HG02870 (cell line): ENCODE measurements at regions not wholly inside any gene's neighbourhood (a gene's known extent, or its start where the extent isn't known, plus 50 kb on each side); places are given as distances from the start of the nearest gene placed in this dataset.

Source experiments
- ATAC-seq: cut with Tn5 transposase; IDR thresholded peaks from one replicate; pipeline ENCODE4 v1.9.1; 2021; ENCODE audit warnings: mild to moderate bottlenecking, moderate library complexity; ENCODE audit not compliant: unreplicated experiment

DNA sequence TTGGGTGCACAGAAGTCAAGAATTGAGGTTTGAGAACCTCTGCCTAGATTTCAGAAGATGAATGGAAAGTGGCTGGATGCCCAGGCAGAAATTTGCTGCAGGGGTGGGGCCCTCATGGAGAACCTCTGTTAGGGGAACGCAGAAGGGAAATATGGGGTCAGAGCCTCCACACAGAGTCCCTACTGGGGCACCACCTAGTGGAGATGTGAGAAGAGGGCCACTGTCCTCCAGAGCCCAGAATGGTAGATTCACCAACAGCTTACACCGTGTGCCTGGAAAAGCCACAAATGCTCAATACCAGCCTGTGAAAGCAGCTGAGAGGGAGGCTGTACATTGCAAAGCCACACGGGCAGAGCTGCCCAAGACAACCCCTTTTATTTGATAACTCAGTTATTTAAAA is 383.5 kb downstream of the TLE4 start:
- no peak for ATAC-seq

DNA sequence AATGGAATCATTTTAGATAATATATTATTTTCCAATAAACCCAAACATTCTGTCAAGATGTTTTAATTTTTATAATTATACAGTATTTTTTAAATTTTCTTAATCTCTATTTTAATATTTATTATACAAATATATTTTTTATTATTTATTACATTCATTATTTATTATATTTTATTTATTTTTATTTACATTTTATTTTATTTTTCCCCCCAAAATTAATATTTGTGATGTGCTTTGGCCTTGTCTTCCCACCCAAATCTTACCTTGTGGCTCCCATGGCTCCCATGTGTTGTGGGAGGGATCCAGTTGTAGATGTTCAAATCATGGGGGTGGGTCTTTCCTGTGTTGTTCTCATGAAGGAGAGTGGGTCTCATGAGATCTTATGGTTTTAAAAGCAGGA is 382.1 kb downstream of the TLE4 start:
- ATAC-seq = no peak

DNA sequence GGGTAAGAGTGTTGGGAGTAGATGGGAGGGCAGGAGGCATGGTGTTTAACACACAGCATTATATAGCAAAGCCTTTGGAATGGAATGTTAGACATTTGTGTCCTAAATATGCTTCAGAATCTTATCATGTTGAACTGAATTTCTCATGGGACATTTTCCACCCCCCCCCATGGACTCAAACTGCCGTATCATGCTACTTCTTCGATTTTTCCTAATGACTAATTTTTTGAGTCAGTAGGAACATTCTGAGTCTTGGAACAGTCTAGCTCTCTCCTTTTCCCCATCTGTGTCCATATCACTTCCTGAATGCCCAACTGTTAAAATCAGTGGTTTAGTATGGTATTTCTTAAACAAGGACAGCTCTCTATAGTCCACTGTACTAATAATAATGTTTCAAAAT is 380.6 kb downstream of the TLE4 start:
- no peak for ATAC-seq

GRCh38 chr9:79946712-79947111 is 374.9 kb downstream of the TLE4 start:
- ATAC-seq = no peak

GRCh38 chr9:79945495-79945894 is 373.7 kb downstream of the TLE4 start:
- no peak for ATAC-seq

- ATAC-seq = no peak
Observed at GRCh38 chr9:79945016-79945415, 373.3 kb downstream of the TLE4 start.

DNA sequence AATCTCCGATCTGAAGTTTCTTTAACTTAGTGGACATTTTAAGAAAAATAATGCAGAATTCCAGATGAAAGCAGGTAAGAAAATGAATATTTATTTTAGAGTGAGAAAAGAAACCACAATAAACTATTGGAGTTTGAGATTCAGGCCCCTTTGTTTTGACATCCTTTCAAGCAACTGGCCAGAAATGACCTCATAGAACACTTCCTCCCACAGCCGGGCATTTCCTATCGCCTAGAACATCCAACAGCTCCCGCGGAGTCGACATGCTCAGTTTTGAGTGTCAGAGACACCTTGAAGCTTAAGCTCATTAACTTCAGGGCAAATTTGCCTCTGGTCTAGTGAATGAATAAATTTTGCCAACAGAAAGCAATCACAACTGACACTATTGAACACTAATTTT is 369.2 kb downstream of the TLE4 start:
- no peak for ATAC-seq

DNA sequence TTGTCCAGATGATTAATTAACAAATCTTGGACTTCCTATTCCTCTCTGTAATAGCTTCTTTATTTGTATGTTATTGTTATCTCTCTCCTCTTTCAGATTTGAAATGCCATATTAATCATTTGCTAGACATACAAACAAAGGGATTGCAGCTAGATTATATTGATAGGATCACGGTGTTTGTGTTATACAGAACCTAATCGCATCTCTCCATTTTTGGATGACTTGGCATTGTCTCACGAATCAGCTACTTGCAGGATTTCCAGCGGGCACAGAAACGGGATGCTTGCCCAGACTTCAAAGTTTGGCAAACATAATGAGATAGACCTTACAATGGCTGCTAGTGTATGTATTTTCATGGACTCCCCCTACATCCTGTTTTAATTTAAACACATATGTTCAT is 368.1 kb downstream of the TLE4 start:
- ATAC-seq = no peak

DNA sequence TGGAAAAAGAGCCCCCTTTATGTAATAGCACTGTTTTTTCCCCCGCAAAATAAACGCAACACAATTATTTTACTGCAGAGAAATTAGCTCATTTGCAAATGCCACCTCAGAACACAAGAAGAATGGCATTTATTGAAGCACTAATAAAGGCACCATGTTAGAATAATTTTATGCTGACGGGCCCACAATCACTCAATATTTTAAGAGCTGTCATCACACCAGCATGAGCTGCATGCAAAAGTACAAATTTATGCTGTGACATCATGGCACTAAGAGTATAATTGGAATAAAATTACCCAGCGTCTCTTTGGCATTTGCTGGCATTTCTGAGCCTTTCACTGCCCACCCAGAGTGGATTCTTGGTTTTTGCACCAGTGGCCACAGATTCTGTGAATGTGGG is 364.6 kb downstream of the TLE4 start:
- ATAC-seq = no peak

DNA sequence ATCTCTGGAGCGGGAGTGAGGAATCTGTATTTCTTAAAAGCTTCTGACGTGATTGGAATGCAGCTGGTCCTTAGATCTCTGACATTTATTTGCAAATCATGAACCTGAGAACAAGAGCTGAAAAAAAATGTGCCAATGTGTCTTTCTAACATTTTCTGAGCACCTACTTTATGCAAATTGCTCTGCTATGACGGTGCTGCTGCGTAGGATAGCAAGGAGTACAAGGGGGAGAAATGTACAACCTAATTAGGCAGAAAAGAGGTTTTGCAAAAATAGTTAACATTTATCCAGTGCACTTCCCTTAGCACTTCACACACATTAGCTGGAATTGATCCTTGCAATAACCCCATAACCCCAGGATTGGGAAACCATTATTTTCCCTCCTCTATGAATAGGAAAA is 357.5 kb downstream of the TLE4 start:
- no peak for ATAC-seq

GRCh38 chr9:79928661-79929223 is 357.0 kb downstream of the TLE4 start:
- ATAC-seq = no peak

DNA sequence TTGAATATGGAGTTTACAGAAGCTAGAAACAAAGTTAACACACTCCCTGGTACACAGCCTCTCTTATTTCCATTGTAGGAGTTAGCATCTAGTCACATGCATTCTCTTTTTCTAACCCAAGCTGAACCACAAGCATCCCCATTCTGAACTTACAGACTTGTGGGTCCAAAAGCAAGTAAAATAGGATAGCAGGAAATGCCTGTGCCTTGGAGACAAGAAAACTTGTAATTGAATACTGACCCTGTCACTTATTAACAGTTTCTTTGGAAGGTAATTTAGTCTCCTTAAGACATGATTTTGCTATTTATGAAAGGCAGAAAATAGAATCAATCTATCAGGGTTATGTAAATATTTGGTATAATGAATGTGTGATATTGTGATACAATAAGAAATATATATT is 353.6 kb downstream of the TLE4 start:
- no peak for ATAC-seq

DNA sequence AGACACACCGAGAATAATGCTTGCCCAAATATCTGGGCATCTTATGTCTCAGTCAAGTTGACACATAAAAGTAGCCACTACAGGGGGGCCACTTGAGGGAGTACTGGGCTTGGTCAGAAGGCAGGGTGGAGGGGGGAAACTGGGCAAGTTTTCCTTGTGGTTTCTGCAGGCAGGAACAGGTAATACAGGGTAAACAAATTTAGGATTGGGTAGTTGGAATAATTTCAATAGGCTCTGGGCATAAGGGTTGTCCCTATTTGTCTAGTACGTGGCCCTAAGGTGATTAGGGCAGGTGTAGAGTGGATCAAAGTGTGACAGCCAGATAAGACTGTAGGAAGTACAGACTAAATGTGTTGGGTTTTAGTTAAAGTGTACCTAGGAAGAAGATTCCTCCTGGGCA is 353.1 kb downstream of the TLE4 start:
- ATAC-seq = no peak

DNA sequence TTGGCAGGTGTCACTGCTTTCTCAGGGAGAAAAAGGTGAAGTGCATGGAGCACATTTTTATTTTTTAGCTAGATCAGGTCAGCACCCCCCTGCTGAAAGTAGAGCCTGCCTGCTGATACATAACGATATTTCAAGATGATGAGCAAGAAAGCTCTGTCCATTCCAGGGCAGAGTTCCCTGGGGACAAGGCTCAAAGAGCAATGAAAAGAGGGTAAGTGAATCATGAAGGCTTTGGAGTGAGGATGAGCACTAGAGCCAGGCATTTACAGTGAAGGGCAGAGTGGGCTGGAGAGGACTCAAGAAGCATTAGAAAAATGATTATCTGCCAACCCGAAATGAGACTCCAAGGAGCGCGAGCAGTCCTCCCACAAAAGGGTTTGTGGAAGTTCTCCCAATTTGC is 345.7 kb downstream of the TLE4 start:
- no peak for ATAC-seq

- ATAC-seq = no peak
Observed at GRCh38 chr9:79913867-79914266, 342.1 kb downstream of the TLE4 start.

GRCh38 chr9:79912318-79913070 is 340.7 kb downstream of the TLE4 start:
- no peak for ATAC-seq

- no peak for ATAC-seq
Observed at GRCh38 chr9:79911724-79912123, 340.0 kb downstream of the TLE4 start.

- ATAC-seq = no peak
Observed at GRCh38 chr9:79902825-79903600, 331.2 kb downstream of the TLE4 start.

GRCh38 chr9:79900754-79901153 is 329.0 kb downstream of the TLE4 start:
- no peak for ATAC-seq

GRCh38 chr9:79896390-79896980 is 324.7 kb downstream of the TLE4 start:
- ATAC-seq = no peak

- ATAC-seq = no peak
Observed at GRCh38 chr9:79895232-79895631, 323.5 kb downstream of the TLE4 start.

DNA sequence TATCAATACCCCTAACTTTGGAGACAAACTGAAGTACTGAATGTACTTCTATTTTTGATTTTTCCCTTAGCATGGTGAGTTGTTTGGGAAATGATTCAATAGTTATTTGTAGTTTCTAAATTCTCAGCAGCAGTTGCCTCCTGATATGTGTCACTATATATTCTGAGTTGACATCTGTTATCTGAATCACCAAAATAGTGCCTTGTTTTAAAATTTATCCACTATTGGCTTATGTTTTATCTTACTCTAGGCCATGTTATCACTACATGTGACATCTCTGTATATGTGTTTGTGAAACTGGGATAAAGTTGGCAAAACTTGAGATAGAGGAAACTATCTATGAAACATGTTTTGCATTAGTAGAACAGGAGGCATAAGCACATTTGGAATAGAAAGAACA is 317.6 kb downstream of the TLE4 start:
- ATAC-seq = no peak
